HG03097 (cell line): ENCODE measurements at regions not wholly inside any gene's neighbourhood (a gene's known extent, or its start where the extent isn't known, plus 50 kb on each side); places are given as distances from the start of the nearest gene placed in this dataset.
"Not testable (repeated sequence)": the region's sequence is repeated elsewhere in the genome, so short reads cannot be mapped to it uniquely, and the experiment has no call there.

Experiments used
- ATAC-seq: cut with Tn5 transposase; IDR thresholded peaks from one replicate; pipeline ENCODE4 v1.9.1; 2021; ENCODE audit not compliant: unreplicated experiment, low FRiP score

GRCh38 chr2:128413718-128414341 is 95.2 kb upstream of the HS6ST1 start:
- no peak for ATAC-seq

- no peak for ATAC-seq
These were observed 95.7 kb upstream of the HS6ST1 start for GRCh38 chr2:128414351-128414750.

- no peak for ATAC-seq
These were observed 96.5 kb upstream of the HS6ST1 start for GRCh38 chr2:128414946-128415778.

GRCh38 chr2:128415779-128416061 is 97.1 kb upstream of the HS6ST1 start:
- ATAC-seq: no peak

- ATAC-seq: no peak
These were observed 97.6 kb upstream of the HS6ST1 start for GRCh38 chr2:128416109-128416785.

GRCh38 chr2:128416806-128417205 is 98.1 kb upstream of the HS6ST1 start:
- no peak for ATAC-seq

- ATAC-seq: not testable (repeated sequence)
These were observed 98.6 kb upstream of the HS6ST1 start for GRCh38 chr2:128417264-128417663.

- no peak for ATAC-seq
These were observed 101.5 kb upstream of the HS6ST1 start for GRCh38 chr2:128420131-128420530.

GRCh38 chr2:128420776-128421175 is 102.1 kb upstream of the HS6ST1 start:
- no peak for ATAC-seq

- ATAC-seq: no peak
These were observed 102.6 kb upstream of the HS6ST1 start for GRCh38 chr2:128421286-128421685.

- no peak for ATAC-seq
These were observed 103.2 kb upstream of the HS6ST1 start for GRCh38 chr2:128421861-128422311.

GRCh38 chr2:128422571-128422970 is 103.9 kb upstream of the HS6ST1 start:
- no peak for ATAC-seq

GRCh38 chr2:128423788-128424165 is 105.1 kb upstream of the HS6ST1 start:
- ATAC-seq: no peak

GRCh38 chr2:128424406-128425171 is 105.9 kb upstream of the HS6ST1 start:
- ATAC-seq: no peak

- ATAC-seq: no peak
These were observed 106.5 kb upstream of the HS6ST1 start for GRCh38 chr2:128425216-128425615.

- ATAC-seq: no peak
These were observed 107.3 kb upstream of the HS6ST1 start for GRCh38 chr2:128425731-128426620.

- ATAC-seq: no peak
These were observed 108.7 kb upstream of the HS6ST1 start for GRCh38 chr2:128427413-128427755.

- ATAC-seq: no peak
These were observed 109.7 kb upstream of the HS6ST1 start for GRCh38 chr2:128428415-128428814.

GRCh38 chr2:128432423-128432822 is 113.8 kb upstream of the HS6ST1 start:
- ATAC-seq: no peak

GRCh38 chr2:128433911-128434550 is 115.4 kb upstream of the HS6ST1 start:
- ATAC-seq: no peak
